ENCODE measurements at regions not wholly inside any gene's neighbourhood (a gene's known extent, or its start where the extent isn't known, plus 50 kb on each side); places are given as distances from the start of the nearest gene placed in this dataset.

DNA sequence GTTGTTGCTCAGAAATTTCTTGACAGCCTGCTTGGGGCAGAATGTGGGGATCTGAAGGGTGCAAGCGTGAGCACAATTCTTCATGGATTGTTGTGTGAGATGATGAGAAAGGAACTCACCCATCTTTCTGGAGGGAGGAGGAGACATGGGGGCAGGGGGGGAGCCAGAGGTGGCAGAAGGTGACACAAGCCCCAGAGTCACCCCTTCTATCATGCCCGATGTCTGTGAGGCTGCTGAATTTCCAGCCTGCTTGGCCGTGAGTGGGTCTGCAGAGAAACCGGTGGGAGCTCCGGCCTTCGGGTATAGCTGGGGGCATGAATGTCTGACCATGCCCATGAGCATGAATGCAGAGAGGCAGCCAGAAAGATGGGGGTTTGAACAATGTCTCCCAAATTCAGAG lies 870.7 kb downstream of the TBC1D22A start:
- TF ChIP-seq, protein P1, sequence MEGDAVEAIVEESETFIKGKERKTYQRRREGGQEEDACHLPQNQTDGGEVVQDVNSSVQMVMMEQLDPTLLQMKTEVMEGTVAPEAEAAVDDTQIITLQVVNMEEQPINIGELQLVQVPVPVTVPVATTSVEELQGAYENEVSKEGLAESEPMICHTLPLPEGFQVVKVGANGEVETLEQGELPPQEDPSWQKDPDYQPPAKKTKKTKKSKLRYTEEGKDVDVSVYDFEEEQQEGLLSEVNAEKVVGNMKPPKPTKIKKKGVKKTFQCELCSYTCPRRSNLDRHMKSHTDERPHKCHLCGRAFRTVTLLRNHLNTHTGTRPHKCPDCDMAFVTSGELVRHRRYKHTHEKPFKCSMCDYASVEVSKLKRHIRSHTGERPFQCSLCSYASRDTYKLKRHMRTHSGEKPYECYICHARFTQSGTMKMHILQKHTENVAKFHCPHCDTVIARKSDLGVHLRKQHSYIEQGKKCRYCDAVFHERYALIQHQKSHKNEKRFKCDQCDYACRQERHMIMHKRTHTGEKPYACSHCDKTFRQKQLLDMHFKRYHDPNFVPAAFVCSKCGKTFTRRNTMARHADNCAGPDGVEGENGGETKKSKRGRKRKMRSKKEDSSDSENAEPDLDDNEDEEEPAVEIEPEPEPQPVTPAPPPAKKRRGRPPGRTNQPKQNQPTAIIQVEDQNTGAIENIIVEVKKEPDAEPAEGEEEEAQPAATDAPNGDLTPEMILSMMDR (IDR thresholded peaks at IDR 0.05) = no peak
- no peak for TF ChIP-seq POLR2A (IDR thresholded peaks at IDR 0.05)

Measured in adrenal gland (tissue), 5 donors.